Trophoblast cell (in vitro differentiated cells and primary cell): ENCODE measurements at regions not wholly inside any gene's neighbourhood (a gene's known extent, or its start where the extent isn't known, plus 50 kb on each side); places are given as distances from the start of the nearest gene placed in this dataset.

ENCODE experiments used
- DNase-seq, 2 donors: peaks; one replicate each; pipeline ENCODE4 v3.0.0-alpha.2; 2016
- H2AFZ ChIP-seq: 2 replicates; pipeline ENCODE4 v1.6.1; 2013; ENCODE audit warnings: low read length, moderate library complexity, mild to moderate bottlenecking; ENCODE audit not compliant: insufficient read depth, poor library complexity
- H2AK5ac ChIP-seq: 2 replicates; pipeline ENCODE4 v1.6.1; 2013; ENCODE audit warnings: mild to moderate bottlenecking, low read length
- H2BK120ac ChIP-seq: 2 replicates; pipeline ENCODE4 v1.6.1; 2013; ENCODE audit warnings: low read length, mild to moderate bottlenecking, moderate library complexity; ENCODE audit not compliant: insufficient read depth, poor library complexity
- H2BK12ac ChIP-seq: 2 replicates; pipeline ENCODE4 v1.6.1; 2013; ENCODE audit warnings: mild to moderate bottlenecking, low read length, moderate library complexity
- H2BK5ac ChIP-seq: 2 replicates; pipeline ENCODE4 v1.6.1; 2013; ENCODE audit warnings: low read length, low read depth, moderate library complexity, mild to moderate bottlenecking; ENCODE audit not compliant: poor library complexity
- H3K14ac ChIP-seq: 2 replicates; pipeline ENCODE4 v1.6.1; 2013; ENCODE audit warnings: mild to moderate bottlenecking, low read length
- H3K18ac ChIP-seq: 2 replicates; pipeline ENCODE4 v1.6.1; 2013; ENCODE audit warnings: mild to moderate bottlenecking, low read length
- H3K23ac ChIP-seq: 2 replicates; pipeline ENCODE4 v1.6.1; 2013; ENCODE audit warnings: low read length
- H3K27ac ChIP-seq: 2 replicates; pipeline ENCODE4 v1.5.1; 2013; ENCODE audit warnings: low read depth, mild to moderate bottlenecking, inconsistent platforms, low read length, moderate library complexity
- H3K27me3 ChIP-seq: 2 replicates; pipeline ENCODE4 v1.6.1; 2013; ENCODE audit warnings: inconsistent platforms, mild to moderate bottlenecking, low read length, moderate library complexity; ENCODE audit not compliant: insufficient read depth
- H3K36me3 ChIP-seq, 2 experiments: 1 replicate in 1 of 2; 2 replicates in 1 of 2; pipeline ENCODE4 v1.6.1; 2013; ENCODE audit warnings: low read length in 2 of 2, mild to moderate bottlenecking in 2 of 2, moderate library complexity in 1 of 2; ENCODE audit not compliant: insufficient read depth in 2 of 2, control insufficient read depth in 1 of 2
- H3K4ac ChIP-seq: 2 replicates; pipeline ENCODE4 v1.6.1; 2013; ENCODE audit warnings: low read depth, mild to moderate bottlenecking, low read length, moderate library complexity
- H3K4me1 ChIP-seq, 2 experiments: 1 replicate in 1 of 2; 2 replicates in 1 of 2; pipeline ENCODE4 v1.6.1; 2013; ENCODE audit warnings: low read length in 2 of 2, mild to moderate bottlenecking in 2 of 2, moderate library complexity in 1 of 2; ENCODE audit not compliant: insufficient read depth in 2 of 2, control insufficient read depth in 1 of 2
- H3K4me2 ChIP-seq: 2 replicates; pipeline ENCODE4 v1.6.1; 2013; ENCODE audit warnings: inconsistent platforms, mild to moderate bottlenecking, low read length, moderate library complexity
- H3K4me3 ChIP-seq: 2 replicates; pipeline ENCODE4 v1.5.1; 2013; ENCODE audit warnings: mild to moderate bottlenecking, low read depth, low read length, inconsistent platforms
- H3K79me1 ChIP-seq: one replicate; pipeline ENCODE4 v1.6.1; 2013; ENCODE audit warnings: low read length
- H3K79me2 ChIP-seq: 2 replicates; pipeline ENCODE4 v1.6.1; 2013; ENCODE audit warnings: low read length, mild to moderate bottlenecking; ENCODE audit not compliant: control insufficient read depth, insufficient read depth, poor library complexity
- H3K9ac ChIP-seq: 2 replicates; pipeline ENCODE4 v1.6.1; 2013; ENCODE audit warnings: mild to moderate bottlenecking, low read length
- H3K9me3 ChIP-seq: 2 replicates; pipeline ENCODE4 v1.6.1; 2013; ENCODE audit warnings: low read depth, mild to moderate bottlenecking, control low read depth, inconsistent platforms, low read length; ENCODE audit not compliant: insufficient read depth
- H4K12ac ChIP-seq: 2 replicates; pipeline ENCODE4 v1.6.1; 2013; ENCODE audit warnings: low read depth, mild to moderate bottlenecking, low read length, moderate library complexity
- H4K8ac ChIP-seq: 2 replicates; pipeline ENCODE4 v1.6.1; 2013; ENCODE audit warnings: low read depth, mild to moderate bottlenecking, low read length, moderate library complexity
- H4K91ac ChIP-seq: one replicate; pipeline ENCODE4 v1.6.1; 2013; ENCODE audit warnings: low read depth, mild to moderate bottlenecking, low read length, moderate library complexity
- WGBS: extraction: QIAGEN DNeasy Blood & Tissue Kit; methylation state at CpG from one replicate; pipeline ENCODE4 v1.1.7; 2013; ENCODE audit warnings: missing lambda C conversion rate; ENCODE audit not compliant: insufficient read length, insufficient coverage; ENCODE audit errors: extremely low coverage; 5-methylcytosine and 5-hydroxymethylcytosine counted together

- H2AFZ ChIP-seq, result no peak overlapping the region
- DNase-seq, result no peak
- H3K27ac ChIP-seq, result no peak overlapping the region
Observed at GRCh38 chr14:22255017-22255950, 333.7 kb downstream of the DAD1 start.

DNA sequence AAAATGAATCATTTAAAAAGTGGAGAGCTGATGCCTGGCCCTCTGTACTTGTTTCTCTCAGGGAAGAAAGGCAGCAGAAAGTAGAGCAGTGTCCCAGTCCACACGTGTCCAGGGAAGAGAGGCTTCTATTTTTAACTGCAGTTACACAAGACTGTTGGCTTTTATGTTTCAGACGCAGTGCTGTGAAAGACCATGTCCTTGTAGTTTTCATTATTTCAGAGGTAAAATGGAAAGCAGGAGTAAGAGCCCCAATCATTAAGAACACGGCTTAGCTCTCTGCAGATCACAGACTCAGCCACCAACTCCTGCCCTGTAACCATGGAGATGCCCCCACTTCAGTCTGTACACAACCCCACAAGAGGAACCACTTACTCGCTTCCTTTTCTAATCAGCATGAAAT lies 336.3 kb downstream of the DAD1 start:
- no peak overlapping the region for H3K23ac ChIP-seq
- no peak overlapping the region for H3K4me3 ChIP-seq
- H2AFZ ChIP-seq, result no peak overlapping the region
- H3K9ac ChIP-seq, result no peak overlapping the region
- H3K27ac ChIP-seq, result no peak overlapping the region
- no peak overlapping the region for H2BK12ac ChIP-seq
- no CpG with 5 or more reads among the region's 4 CpGs for WGBS
- no peak overlapping the region for H2AK5ac ChIP-seq
- H3K79me2 ChIP-seq, result no peaks in the 10 kb centered on the region
- no peak overlapping the region for H2BK120ac ChIP-seq
- no peaks in the 10 kb centered on the region for H3K4me1 ChIP-seq
- H4K8ac ChIP-seq, result no peak overlapping the region
- no peak overlapping the region for H3K4ac ChIP-seq
- no peak overlapping the region for H4K91ac ChIP-seq
- no peak overlapping the region for H2BK5ac ChIP-seq
- no peaks in the 10 kb centered on the region for H3K36me3 ChIP-seq
- no peak overlapping the region for H3K14ac ChIP-seq
- no peak overlapping the region for H3K18ac ChIP-seq
- no peak for DNase-seq
- H3K27me3 ChIP-seq, result no peaks in the 10 kb centered on the region
- H3K4me2 ChIP-seq, result no peak overlapping the region
- H3K9me3 ChIP-seq, result no peaks in the 10 kb centered on the region
- no peaks in the 10 kb centered on the region for H3K79me1 ChIP-seq
- H4K12ac ChIP-seq, result no peak overlapping the region

More at GRCh38 chr14:22255017-22255950, 333.7 kb downstream of the DAD1 start:
- no peaks in the 10 kb centered on the region for H3K36me3 ChIP-seq
- no peak overlapping the region for H2AK5ac ChIP-seq
- H3K4me2 ChIP-seq, result no peak overlapping the region
- H4K12ac ChIP-seq, result no peak overlapping the region
- H4K8ac ChIP-seq, result no peak overlapping the region
- H3K27me3 ChIP-seq, result no peaks in the 10 kb centered on the region
- no peaks in the 10 kb centered on the region for H3K79me1 ChIP-seq
- H4K91ac ChIP-seq, result no peak overlapping the region
- H2BK5ac ChIP-seq, result no peak overlapping the region
- no peak overlapping the region for H2BK12ac ChIP-seq
- H3K14ac ChIP-seq, result no peak overlapping the region
- no peaks in the 10 kb centered on the region for H3K79me2 ChIP-seq
- H3K4ac ChIP-seq, result no peak overlapping the region
- no peak overlapping the region for H2BK120ac ChIP-seq
- H3K9me3 ChIP-seq, result no peaks in the 10 kb centered on the region
- no CpG with 5 or more reads among the region's 5 CpGs for WGBS
- no peak overlapping the region for H3K23ac ChIP-seq
- no peak overlapping the region for H3K9ac ChIP-seq
- H3K4me1 ChIP-seq, result no peaks in the 10 kb centered on the region
- H3K18ac ChIP-seq, result no peak overlapping the region
- no peak overlapping the region for H3K4me3 ChIP-seq

GRCh38 chr14:22251090-22251489 lies 337.9 kb downstream of the DAD1 start:
- WGBS, result no CpG with 5 or more reads among the region's 1 CpG
- Histone ChIP-seq H3K27ac (no peak overlapping the region), H2AFZ (no peak overlapping the region), H3K18ac (no peak overlapping the region), H2AK5ac (no peak overlapping the region), H3K9me3 (no peaks in the 10 kb centered on the region), H3K4me3 (no peak overlapping the region), H3K4ac (no peak overlapping the region), H3K9ac (no peak overlapping the region), H3K79me1 (no peaks in the 10 kb centered on the region), H3K4me2 (no peak overlapping the region), H4K12ac (no peak overlapping the region), H3K27me3 (no peaks in the 10 kb centered on the region), H2BK120ac (no peak overlapping the region), H2BK5ac (no peak overlapping the region), H3K79me2 (no peaks in the 10 kb centered on the region), H2BK12ac (no peak overlapping the region), H3K14ac (no peak overlapping the region), H4K8ac (no peak overlapping the region), H3K4me1 (no peaks in the 10 kb centered on the region), H4K91ac (no peak overlapping the region), H3K36me3 (no peaks in the 10 kb centered on the region), H3K23ac (no peak overlapping the region)
- no peak for DNase-seq

DNA sequence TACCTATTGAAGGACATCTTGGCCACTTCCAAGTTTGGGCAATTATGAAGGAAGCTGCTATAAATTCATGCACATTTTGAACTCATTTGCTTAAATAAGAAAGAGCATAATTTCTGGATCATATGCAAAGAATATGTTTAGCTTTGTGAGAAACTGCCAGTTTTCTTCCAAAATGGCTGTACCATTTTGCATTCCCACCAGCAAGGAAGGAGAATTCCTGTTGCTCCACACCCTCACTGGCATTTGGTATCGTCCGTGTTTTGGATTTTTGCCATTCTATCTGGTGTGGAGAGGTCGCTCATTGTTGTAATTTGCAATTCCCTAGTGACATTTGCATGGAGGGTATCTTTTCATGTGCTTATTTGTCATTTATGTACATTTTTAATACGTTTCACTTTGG lies 339.3 kb downstream of the DAD1 start:
- Histone ChIP-seq H3K9ac (no peak overlapping the region), H3K27ac (no peak overlapping the region), H2AFZ (no peak overlapping the region), H3K18ac (no peak overlapping the region), H4K91ac (no peak overlapping the region), H3K14ac (no peak overlapping the region), H3K79me1 (no peaks in the 10 kb centered on the region), H4K8ac (no peak overlapping the region), H3K4me1 (no peaks in the 10 kb centered on the region), H3K4me2 (no peak overlapping the region), H2BK12ac (no peak overlapping the region), H3K36me3 (no peaks in the 10 kb centered on the region), H3K9me3 (no peaks in the 10 kb centered on the region), H2AK5ac (no peak overlapping the region), H3K4me3 (no peak overlapping the region), H3K23ac (no peak overlapping the region), H2BK120ac (no peak overlapping the region), H3K4ac (no peak overlapping the region), H3K79me2 (no peaks in the 10 kb centered on the region), H2BK5ac (no peak overlapping the region), H4K12ac (no peak overlapping the region), H3K27me3 (no peaks in the 10 kb centered on the region)
- peak; percentile 24 to 82 for DNase-seq
- no CpG with 5 or more reads among the region's 4 CpGs for WGBS
